GM12874 (cell line): ENCODE measurements at regions not wholly inside any gene's neighbourhood (a gene's known extent, or its start where the extent isn't known, plus 50 kb on each side); places are given as distances from the start of the nearest gene placed in this dataset.

Experiments used
- TF ChIP-seq, protein P1 (sequence below): IDR thresholded peaks from 2 replicates; pipeline ENCODE4 v1.5.1; 2011; ENCODE audit warnings: low read depth, mild to moderate bottlenecking, control low read depth, low read length, moderate library complexity; ENCODE audit not compliant: insufficient read depth

DNA sequence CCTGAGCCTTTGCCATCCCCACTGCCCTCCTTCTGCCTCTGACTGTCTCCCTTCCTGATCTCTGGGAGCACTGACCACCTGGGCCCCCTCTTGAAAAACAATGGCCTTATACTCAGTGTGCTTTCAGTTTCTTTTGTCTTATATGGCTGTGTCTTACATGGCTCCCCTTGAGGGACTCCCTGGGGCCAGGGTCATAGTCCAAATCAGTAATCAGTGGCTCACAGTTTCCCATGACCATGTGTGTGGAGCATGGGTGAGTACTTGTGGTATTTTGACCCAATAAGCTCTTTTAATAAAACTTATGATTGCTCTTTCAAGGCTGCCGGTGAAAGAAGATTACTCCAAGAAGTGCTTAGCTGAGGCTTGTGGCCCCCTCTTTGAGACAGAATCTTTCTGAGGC, 62.4 kb upstream of the PCBD1 start:
- TF ChIP-seq, protein P1, sequence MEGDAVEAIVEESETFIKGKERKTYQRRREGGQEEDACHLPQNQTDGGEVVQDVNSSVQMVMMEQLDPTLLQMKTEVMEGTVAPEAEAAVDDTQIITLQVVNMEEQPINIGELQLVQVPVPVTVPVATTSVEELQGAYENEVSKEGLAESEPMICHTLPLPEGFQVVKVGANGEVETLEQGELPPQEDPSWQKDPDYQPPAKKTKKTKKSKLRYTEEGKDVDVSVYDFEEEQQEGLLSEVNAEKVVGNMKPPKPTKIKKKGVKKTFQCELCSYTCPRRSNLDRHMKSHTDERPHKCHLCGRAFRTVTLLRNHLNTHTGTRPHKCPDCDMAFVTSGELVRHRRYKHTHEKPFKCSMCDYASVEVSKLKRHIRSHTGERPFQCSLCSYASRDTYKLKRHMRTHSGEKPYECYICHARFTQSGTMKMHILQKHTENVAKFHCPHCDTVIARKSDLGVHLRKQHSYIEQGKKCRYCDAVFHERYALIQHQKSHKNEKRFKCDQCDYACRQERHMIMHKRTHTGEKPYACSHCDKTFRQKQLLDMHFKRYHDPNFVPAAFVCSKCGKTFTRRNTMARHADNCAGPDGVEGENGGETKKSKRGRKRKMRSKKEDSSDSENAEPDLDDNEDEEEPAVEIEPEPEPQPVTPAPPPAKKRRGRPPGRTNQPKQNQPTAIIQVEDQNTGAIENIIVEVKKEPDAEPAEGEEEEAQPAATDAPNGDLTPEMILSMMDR = no peak

DNA sequence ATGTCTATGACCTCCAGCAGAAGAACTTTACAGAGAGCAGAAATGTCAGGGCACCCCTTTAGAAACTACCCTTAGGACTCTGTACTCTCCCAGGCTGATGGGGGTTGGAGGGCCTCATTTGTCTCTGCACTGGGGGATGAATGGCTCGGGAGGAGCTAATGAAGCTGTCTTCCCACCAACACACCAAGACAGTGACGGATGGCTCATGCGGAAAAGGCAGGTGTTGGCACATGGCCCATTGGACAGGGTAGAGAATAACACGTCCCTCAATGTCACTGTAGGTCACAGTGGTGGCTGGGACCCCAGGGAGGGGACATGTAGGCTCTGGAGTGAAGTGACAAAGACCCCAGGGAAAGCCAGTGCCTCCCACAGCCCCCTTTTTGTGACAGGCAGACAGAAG, 64.0 kb upstream of the PCBD1 start:
- TF ChIP-seq, protein P1 = no peak

DNA sequence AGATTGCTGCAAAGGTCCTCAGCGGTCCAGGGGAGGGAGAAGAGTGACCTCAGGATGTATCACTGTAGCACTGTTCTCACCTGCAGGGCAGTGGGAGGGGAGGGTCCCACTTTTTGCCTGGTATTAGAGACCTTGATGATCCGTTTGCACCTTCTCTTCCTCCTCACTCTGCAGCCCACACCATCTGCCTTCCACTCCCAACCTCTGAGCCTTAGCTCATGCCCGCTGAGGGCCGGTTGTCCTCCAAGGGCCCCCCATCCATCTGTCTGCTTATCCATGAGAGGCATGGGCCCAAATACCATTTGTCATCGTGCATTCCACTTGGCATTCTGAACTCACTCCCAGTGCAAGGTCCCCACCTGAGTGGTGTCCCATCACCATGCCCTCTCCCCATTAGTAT, 64.6 kb upstream of the PCBD1 start:
- TF ChIP-seq, protein P1 = no peak

DNA sequence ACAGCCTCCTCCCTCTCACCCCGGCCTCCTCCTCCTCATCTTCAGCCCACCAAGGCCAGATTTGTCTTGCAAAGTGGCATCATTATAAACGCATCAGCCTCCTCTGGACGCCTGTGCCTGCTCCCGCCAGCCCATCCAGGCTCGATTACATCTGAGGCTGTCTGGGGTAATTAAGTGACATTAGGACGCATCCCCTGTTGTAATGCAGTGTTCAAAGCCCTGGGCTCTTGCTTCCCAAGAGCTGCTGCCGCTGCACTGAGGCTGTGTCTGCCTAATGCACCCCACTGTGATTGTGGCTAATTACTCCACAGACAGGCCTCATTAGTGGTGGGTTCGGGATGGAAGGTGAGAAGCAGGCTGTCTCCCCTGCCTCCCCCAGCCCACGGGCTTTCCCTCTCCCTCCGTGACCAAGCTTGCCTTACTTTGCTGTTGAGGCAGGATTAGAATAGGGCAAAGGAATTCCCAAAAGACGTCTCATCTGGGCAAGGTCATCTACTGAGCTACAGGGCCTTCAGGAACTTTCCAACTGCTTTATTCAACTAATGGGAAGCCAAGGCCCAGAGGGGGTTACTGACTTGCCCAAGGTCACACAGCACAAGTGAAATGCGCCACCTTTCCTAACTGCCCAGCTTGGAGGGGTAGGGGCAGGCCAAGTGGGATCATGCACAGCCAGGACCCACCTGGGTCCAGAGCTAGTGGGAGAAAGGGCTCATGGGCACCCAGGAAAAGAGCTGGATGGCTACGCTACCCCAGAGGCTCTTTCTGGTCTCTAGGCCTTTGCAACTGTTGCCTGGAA, 66.2 kb upstream of the PCBD1 start:
- TF ChIP-seq, protein P1 = no peak

DNA sequence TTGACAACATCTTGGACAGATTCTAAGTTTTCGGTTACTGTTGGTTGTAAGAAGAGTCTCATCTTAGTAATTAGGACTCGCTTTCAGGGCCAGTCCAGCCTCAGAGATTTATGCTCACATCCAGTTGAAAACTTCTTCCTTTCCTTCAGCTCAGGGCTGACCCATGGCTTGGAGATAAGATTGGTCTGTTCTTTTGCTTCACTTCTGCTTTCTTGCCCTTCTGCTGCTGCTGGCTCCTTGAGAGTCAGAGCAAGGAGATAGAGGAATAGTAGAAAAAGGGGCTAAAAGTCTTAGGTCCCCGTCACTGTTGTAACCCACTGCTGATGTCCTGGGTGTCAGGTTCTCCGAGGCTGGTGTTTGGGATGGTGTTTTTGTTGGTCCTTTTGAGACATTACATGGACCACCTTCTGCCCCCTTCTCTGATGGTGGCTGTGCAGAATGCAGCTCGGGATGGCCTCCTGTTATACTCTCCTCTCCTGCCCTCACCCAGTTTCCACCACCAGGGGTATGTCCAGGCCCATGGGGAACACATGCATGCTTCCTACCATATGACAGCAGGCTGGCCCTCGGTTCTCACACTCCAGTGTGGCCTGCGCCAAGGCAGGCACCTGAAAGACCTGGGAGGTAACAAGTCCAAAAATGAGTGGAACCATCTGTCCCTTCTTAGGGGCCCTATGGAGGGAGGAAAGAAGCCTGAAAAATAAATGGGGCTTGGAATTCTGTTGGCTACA, 67.8 kb upstream of the PCBD1 start:
- TF ChIP-seq, protein P1 = 0 out of 2 replicates have a peak, but pooled peaks have one; percentile 19

DNA sequence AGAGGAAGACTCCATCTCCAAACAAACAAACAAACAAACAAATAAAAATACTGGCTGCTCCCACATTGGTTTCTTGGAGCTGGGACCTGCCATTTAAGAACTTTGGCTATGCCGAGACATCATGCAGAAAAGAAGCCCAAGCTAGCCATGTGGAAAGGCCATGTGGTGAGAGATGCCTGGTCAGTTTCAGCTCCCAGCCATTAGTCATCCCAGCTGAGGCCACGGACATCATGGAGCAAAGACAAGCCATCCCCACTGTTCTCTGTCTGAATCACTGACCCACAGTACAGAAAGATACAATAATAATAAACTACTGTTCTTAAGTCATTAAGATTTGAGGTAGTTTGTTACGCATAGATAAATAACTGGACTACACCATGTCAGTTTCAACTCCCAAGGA, 70.0 kb upstream of the PCBD1 start:
- TF ChIP-seq, protein P1 = no peak

DNA sequence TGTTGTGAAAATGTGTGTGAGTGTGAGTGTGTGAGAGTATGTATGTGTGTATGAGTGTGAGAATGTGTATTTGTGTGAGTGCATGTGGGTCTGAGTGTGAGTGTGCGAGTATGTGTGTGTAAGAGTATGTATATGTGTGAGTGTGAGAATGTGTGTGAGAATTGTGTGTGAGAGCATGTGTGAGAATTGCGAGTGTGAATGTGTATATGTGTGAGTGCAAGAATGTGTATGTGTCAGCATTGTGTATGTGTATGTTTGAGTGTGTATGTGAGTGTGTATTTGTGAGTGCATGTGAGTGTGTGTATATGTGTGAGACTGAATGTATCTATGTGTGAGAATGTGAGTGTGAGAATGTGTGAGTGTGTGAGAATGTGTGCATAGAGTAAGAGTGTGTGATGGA, 72.0 kb upstream of the PCBD1 start:
- TF ChIP-seq, protein P1 = no peak
